ENCODE measurements at regions not wholly inside any gene's neighbourhood (a gene's known extent, or its start where the extent isn't known, plus 50 kb on each side); places are given as distances from the start of the nearest gene placed in this dataset.

DNA sequence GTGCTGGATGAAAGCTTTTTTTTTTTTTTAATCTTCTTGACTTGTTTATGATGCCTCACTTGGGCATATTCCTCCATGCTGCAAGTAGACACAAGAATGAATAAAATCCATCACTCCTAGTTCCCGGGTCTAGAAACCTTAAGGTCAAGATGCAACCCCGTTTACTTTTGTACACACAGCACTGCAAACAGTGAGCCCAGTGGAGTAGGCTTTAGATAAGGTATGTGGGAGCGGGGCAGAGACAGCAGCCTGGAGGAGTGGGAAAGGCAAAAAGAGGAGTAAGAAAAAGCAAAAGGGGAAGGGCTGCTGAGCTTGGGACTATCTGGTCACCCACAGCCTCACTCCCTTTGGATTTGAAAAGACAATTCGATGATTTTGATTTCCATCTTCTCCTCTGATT, 429.8 kb upstream of the ARGLU1 start:
- Histone ChIP-seq H3K27me3 (ENCODE audit: insufficient read depth, low read length) (no peaks in the 10 kb centered on the region), H3K36me3 (ENCODE audit: insufficient read depth, low read length) (no peaks in the 10 kb centered on the region), H3K27ac (ENCODE audit: low read depth, low read length) (no peak overlapping the region), H3K9me3 (ENCODE audit: control insufficient read depth in 1 of 2, low read length in 2 of 2) (no peaks in the 10 kb centered on the region), H3K4me3 (ENCODE audit: low read length in 2 of 2) (no peak overlapping the region), H3K4me1 (ENCODE audit: insufficient read depth, low read length) (no peaks in the 10 kb centered on the region)
- no peak overlapping the region for H3K27ac Mint-ChIP-seq
- intact Hi-C loops (cut with micrococcal nuclease), result no loop called here
- no peak for DNase-seq
- no peaks in the 10 kb centered on the region for H3K4me1 Mint-ChIP-seq
- no peaks in the 10 kb centered on the region for H3K36me3 Mint-ChIP-seq
- H3K27me3 Mint-ChIP-seq, result no peaks in the 10 kb centered on the region
- H3K9me3 Mint-ChIP-seq, result peaks cover 0 to 5% (median 0%) of the 10 kb centered on the region in 8 donors
- ChIA-PET CTCF (ENCODE audit: partially characterized antibody) (no interaction called here), POLR2A (ENCODE audit: partially characterized antibody) (no interaction called here)
- no peak overlapping the region for H3K4me3 Mint-ChIP-seq

DNA sequence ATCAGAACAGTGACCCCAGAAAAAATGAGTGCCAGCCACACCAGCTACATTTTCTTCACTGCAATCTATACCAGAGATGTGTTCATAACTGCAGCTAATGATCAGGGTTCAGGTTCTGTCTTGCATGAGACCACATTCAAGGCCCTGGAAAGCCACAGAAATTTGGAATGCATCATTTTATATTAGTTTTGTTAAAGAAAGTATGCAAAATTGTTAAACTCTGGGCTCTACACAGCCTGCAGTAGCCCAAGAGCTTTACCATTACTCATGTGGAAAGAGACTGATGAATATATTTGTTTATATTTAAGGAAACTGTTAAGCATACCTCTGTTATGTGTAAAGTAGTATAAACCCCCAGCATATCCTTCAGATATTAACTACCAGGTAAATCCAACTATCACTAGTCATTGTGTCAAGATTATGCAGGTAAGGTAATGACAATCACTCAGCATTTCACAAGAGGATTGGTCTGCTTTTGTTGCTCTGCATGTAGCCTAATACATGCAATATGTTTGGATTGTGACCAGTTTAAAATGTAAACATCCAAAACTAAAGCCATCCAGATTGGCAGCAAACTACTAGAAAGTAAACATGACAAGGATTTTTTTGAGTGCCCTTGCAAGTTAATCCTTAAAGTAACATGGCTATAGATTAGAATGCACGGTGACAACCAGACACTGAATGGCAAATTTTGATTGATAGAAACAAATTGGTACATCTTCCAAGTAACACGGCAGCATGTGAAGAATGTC, 429.1 kb upstream of the ARGLU1 start:
- H3K27ac Mint-ChIP-seq, result no peak overlapping the region
- intact Hi-C loops (cut with micrococcal nuclease), result no loop called here
- no peak for DNase-seq
- no peaks in the 10 kb centered on the region for H3K9me3 ChIP-seq (ENCODE audit: control insufficient read depth in 1 of 2, low read length in 2 of 2)
- ChIA-PET POLR2A (ENCODE audit: partially characterized antibody) (no interaction called here), CTCF (ENCODE audit: partially characterized antibody) (no interaction called here)
- no peaks in the 10 kb centered on the region for H3K4me1 Mint-ChIP-seq
- H3K27me3 ChIP-seq (ENCODE audit: insufficient read depth, low read length), result no peaks in the 10 kb centered on the region
- no peaks in the 10 kb centered on the region for H3K36me3 ChIP-seq (ENCODE audit: insufficient read depth, low read length)
- H3K36me3 Mint-ChIP-seq, result no peaks in the 10 kb centered on the region
- no peaks in the 10 kb centered on the region for H3K4me1 ChIP-seq (ENCODE audit: insufficient read depth, low read length)
- H3K4me3 Mint-ChIP-seq, result no peak overlapping the region
- H3K9me3 Mint-ChIP-seq, result peaks cover 0 to 5% (median 0%) of the 10 kb centered on the region in 8 donors
- H3K27me3 Mint-ChIP-seq, result no peaks in the 10 kb centered on the region
- H3K27ac ChIP-seq (ENCODE audit: low read depth, low read length), result no peak overlapping the region
- no peak overlapping the region for H3K4me3 ChIP-seq (ENCODE audit: low read length in 2 of 2)

GRCh38 chr13:106990594-106990993, 422.7 kb upstream of the ARGLU1 start:
- Mint-ChIP-seq H3K4me3 (no peak overlapping the region), H3K36me3 (no peaks in the 10 kb centered on the region), H3K27ac (no peak overlapping the region), H3K4me1 (no peaks in the 10 kb centered on the region), H3K27me3 (no peaks in the 10 kb centered on the region), H3K9me3 (peaks cover 0 to 5% (median 0%) of the 10 kb centered on the region in 8 donors)
- no peak for DNase-seq
- Histone ChIP-seq H3K27me3 (ENCODE audit: insufficient read depth, low read length) (no peaks in the 10 kb centered on the region), H3K27ac (ENCODE audit: low read depth, low read length) (no peak overlapping the region), H3K4me1 (ENCODE audit: insufficient read depth, low read length) (no peaks in the 10 kb centered on the region), H3K9me3 (ENCODE audit: control insufficient read depth in 1 of 2, low read length in 2 of 2) (no peaks in the 10 kb centered on the region), H3K4me3 (ENCODE audit: low read length in 2 of 2) (no peak overlapping the region), H3K36me3 (ENCODE audit: insufficient read depth, low read length) (no peaks in the 10 kb centered on the region)
- intact Hi-C loops (cut with micrococcal nuclease), result no loop called here
- ChIA-PET POLR2A (ENCODE audit: partially characterized antibody) (no interaction called here), CTCF (ENCODE audit: partially characterized antibody) (no interaction called here)

- ChIA-PET POLR2A (ENCODE audit: partially characterized antibody) (no interaction called here), CTCF (ENCODE audit: partially characterized antibody) (no interaction called here)
- no peaks in the 10 kb centered on the region for H3K27me3 ChIP-seq (ENCODE audit: insufficient read depth, low read length)
- H3K36me3 ChIP-seq (ENCODE audit: insufficient read depth, low read length), result no peaks in the 10 kb centered on the region
- H3K4me3 Mint-ChIP-seq, result no peak overlapping the region
- no peaks in the 10 kb centered on the region for H3K9me3 ChIP-seq (ENCODE audit: control insufficient read depth in 1 of 2, low read length in 2 of 2)
- no peaks in the 10 kb centered on the region for H3K4me1 Mint-ChIP-seq
- peaks cover 0 to 5% (median 0%) of the 10 kb centered on the region in 8 donors for H3K9me3 Mint-ChIP-seq
- H3K27me3 Mint-ChIP-seq, result no peaks in the 10 kb centered on the region
- no peaks in the 10 kb centered on the region for H3K4me1 ChIP-seq (ENCODE audit: insufficient read depth, low read length)
- intact Hi-C loops (cut with micrococcal nuclease), result no loop called here
- no peak for DNase-seq
- H3K27ac ChIP-seq (ENCODE audit: low read depth, low read length), result no peak overlapping the region
- no peak overlapping the region for H3K4me3 ChIP-seq (ENCODE audit: low read length in 2 of 2)
- no peaks in the 10 kb centered on the region for H3K36me3 Mint-ChIP-seq
- H3K27ac Mint-ChIP-seq, result no peak overlapping the region
Measured at GRCh38 chr13:106989876-106990275, 421.9 kb upstream of the ARGLU1 start.

DNA sequence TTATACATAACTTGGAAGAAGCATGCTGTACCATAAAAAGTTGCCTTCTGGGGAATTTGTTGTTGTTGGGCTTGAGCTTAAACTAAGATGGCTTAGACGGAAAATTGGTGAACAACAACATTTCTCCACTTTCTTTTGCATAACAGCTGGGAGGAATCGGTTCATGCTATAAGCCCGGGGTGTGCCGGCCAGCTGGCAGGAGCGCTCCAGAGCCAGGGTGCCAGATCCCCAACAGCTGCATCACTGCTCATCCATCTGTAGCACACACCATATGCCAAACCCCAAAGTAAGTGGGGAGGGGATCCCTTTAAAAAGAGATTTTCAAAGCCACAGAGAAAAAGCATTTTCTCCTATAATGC, 419.5 kb upstream of the ARGLU1 start:
- no peaks in the 10 kb centered on the region for H3K4me1 Mint-ChIP-seq
- H3K27me3 Mint-ChIP-seq, result no peaks in the 10 kb centered on the region
- no peaks in the 10 kb centered on the region for H3K36me3 Mint-ChIP-seq
- no peak overlapping the region for H3K4me3 ChIP-seq (ENCODE audit: low read length in 2 of 2)
- DNase-seq, result no peak
- intact Hi-C loops (cut with micrococcal nuclease), result no loop called here
- POLR2A ChIA-PET (ENCODE audit: partially characterized antibody), result no interaction called here
- CTCF ChIA-PET (ENCODE audit: partially characterized antibody), result no interaction called here
- no peak overlapping the region for H3K27ac ChIP-seq (ENCODE audit: low read depth, low read length)
- no peak overlapping the region for H3K27ac Mint-ChIP-seq
- H3K9me3 ChIP-seq (ENCODE audit: control insufficient read depth in 1 of 2, low read length in 2 of 2), result no peaks in the 10 kb centered on the region
- H3K4me3 Mint-ChIP-seq, result no peak overlapping the region
- no peaks in the 10 kb centered on the region for H3K4me1 ChIP-seq (ENCODE audit: insufficient read depth, low read length)
- H3K36me3 ChIP-seq (ENCODE audit: insufficient read depth, low read length), result no peaks in the 10 kb centered on the region
- peaks cover 0 to 5% (median 0%) of the 10 kb centered on the region in 8 donors for H3K9me3 Mint-ChIP-seq
- H3K27me3 ChIP-seq (ENCODE audit: insufficient read depth, low read length), result no peaks in the 10 kb centered on the region

- H3K4me3 Mint-ChIP-seq, result no peak overlapping the region
- H3K4me1 Mint-ChIP-seq, result no peaks in the 10 kb centered on the region
- ChIA-PET POLR2A (ENCODE audit: partially characterized antibody) (no interaction called here), CTCF (ENCODE audit: partially characterized antibody) (interaction anchor here (1.0 kb wide), 1 partner anchor 8 kb away, joined by 3 read pairs; no protein-coding TSS in a partner anchor)
- no peaks in the 10 kb centered on the region for H3K9me3 ChIP-seq (ENCODE audit: control insufficient read depth in 1 of 2, low read length in 2 of 2)
- H3K27ac Mint-ChIP-seq, result no peak overlapping the region
- intact Hi-C loops (cut with micrococcal nuclease), result no loop called here
- no peaks in the 10 kb centered on the region for H3K27me3 Mint-ChIP-seq
- no peaks in the 10 kb centered on the region for H3K27me3 ChIP-seq (ENCODE audit: insufficient read depth, low read length)
- H3K36me3 ChIP-seq (ENCODE audit: insufficient read depth, low read length), result no peaks in the 10 kb centered on the region
- no peaks in the 10 kb centered on the region for H3K36me3 Mint-ChIP-seq
- H3K27ac ChIP-seq (ENCODE audit: low read depth, low read length), result no peak overlapping the region
- H3K9me3 Mint-ChIP-seq, result peaks cover 0 to 4% (median 0%) of the 10 kb centered on the region in 8 donors
- no peak overlapping the region for H3K4me3 ChIP-seq (ENCODE audit: low read length in 2 of 2)
- no peak for DNase-seq
- no peaks in the 10 kb centered on the region for H3K4me1 ChIP-seq (ENCODE audit: insufficient read depth, low read length)
Measured at GRCh38 chr13:106986687-106987426, 418.9 kb upstream of the ARGLU1 start.

GRCh38 chr13:106986033-106986484, 418.1 kb upstream of the ARGLU1 start:
- intact Hi-C loops (cut with micrococcal nuclease), result no loop called here
- H3K9me3 ChIP-seq (ENCODE audit: control insufficient read depth in 1 of 2, low read length in 2 of 2), result no peaks in the 10 kb centered on the region
- Mint-ChIP-seq H3K27ac (no peak overlapping the region), H3K4me1 (no peaks in the 10 kb centered on the region), H3K9me3 (peaks cover 0 to 4% (median 0%) of the 10 kb centered on the region in 8 donors), H3K36me3 (no peaks in the 10 kb centered on the region), H3K4me3 (no peak overlapping the region), H3K27me3 (no peaks in the 10 kb centered on the region)
- POLR2A ChIA-PET (ENCODE audit: partially characterized antibody), result no interaction called here
- H3K4me1 ChIP-seq (ENCODE audit: insufficient read depth, low read length), result no peaks in the 10 kb centered on the region
- H3K27ac ChIP-seq (ENCODE audit: low read depth, low read length), result no peak overlapping the region
- DNase-seq, result no peak
- no peaks in the 10 kb centered on the region for H3K36me3 ChIP-seq (ENCODE audit: insufficient read depth, low read length)
- CTCF ChIA-PET (ENCODE audit: partially characterized antibody), result interaction anchor here (1.0 kb wide), 1 partner anchor 8 kb away, joined by 3 read pairs; no protein-coding TSS in a partner anchor
- H3K4me3 ChIP-seq (ENCODE audit: low read length in 2 of 2), result no peak overlapping the region
- no peaks in the 10 kb centered on the region for H3K27me3 ChIP-seq (ENCODE audit: insufficient read depth, low read length)

All from CD4-positive, alpha-beta memory T cell (primary cell).